K562 (cell line): ENCODE measurements at regions not wholly inside any gene's neighbourhood (a gene's known extent, or its start where the extent isn't known, plus 50 kb on each side); places are given as distances from the start of the nearest gene placed in this dataset.

Source experiments
- TF ChIP-seq, protein P1 (sequence below), 2 experiments: fragments of 450-650 bp in 1 of 2; sonication (generic) in 1 of 2; formaldehyde crosslinking in 1 of 2; IDR thresholded peaks; 2 replicates each; pipeline versions ENCODE4 v1.7.1 to v1.9.0; 2016 to 2022; ENCODE audit warnings: inconsistent platforms in 1 of 2, mild to moderate bottlenecking in 1 of 2, missing genetic modification reagents in 1 of 2

DNA sequence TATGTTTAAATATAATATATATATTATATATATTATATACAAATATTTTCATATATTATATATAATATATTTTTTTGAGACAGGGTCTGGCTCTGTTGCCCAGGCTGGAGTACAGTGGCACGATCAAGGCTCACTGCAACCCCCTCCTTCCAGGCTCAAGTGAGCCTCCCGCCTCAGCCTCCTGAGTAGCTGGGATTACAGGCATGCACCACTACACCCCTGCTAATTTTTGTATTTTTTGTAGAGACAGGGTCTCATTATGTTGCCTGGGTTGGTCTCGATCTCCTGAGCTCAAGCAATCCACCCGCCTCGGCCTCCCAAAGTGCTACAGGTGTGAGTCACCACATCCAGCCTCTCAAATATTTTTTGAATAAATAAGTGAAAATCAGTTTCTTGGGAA, 215.5 kb downstream of the GATA3 start (continued):
- TF ChIP-seq, protein P1, sequence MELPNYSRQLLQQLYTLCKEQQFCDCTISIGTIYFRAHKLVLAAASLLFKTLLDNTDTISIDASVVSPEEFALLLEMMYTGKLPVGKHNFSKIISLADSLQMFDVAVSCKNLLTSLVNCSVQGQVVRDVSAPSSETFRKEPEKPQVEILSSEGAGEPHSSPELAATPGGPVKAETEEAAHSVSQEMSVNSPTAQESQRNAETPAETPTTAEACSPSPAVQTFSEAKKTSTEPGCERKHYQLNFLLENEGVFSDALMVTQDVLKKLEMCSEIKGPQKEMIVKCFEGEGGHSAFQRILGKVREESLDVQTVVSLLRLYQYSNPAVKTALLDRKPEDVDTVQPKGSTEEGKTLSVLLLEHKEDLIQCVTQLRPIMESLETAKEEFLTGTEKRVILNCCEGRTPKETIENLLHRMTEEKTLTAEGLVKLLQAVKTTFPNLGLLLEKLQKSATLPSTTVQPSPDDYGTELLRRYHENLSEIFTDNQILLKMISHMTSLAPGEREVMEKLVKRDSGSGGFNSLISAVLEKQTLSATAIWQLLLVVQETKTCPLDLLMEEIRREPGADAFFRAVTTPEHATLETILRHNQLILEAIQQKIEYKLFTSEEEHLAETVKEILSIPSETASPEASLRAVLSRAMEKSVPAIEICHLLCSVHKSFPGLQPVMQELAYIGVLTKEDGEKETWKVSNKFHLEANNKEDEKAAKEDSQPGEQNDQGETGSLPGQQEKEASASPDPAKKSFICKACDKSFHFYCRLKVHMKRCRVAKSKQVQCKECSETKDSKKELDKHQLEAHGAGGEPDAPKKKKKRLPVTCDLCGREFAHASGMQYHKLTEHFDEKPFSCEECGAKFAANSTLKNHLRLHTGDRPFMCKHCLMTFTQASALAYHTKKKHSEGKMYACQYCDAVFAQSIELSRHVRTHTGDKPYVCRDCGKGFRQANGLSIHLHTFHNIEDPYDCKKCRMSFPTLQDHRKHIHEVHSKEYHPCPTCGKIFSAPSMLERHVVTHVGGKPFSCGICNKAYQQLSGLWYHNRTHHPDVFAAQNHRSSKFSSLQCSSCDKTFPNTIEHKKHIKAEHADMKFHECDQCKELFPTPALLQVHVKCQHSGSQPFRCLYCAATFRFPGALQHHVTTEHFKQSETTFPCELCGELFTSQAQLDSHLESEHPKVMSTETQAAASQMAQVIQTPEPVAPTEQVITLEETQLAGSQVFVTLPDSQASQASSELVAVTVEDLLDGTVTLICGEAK (IDR thresholded peaks at IDR 0.05) = no peak
- TF ChIP-seq, protein P1 (CRISPR knock-in tag; IDR thresholded peaks at IDR 0.05) = no peak
